ENCODE measurements at regions not wholly inside any gene's neighbourhood (a gene's known extent, or its start where the extent isn't known, plus 50 kb on each side); places are given as distances from the start of the nearest gene placed in this dataset.

GRCh38 chr2:234764372-234764771 lies 187.4 kb upstream of the SH3BP4 start:
- DNase-seq (ENCODE audit: extremely low read depth, low read depth): no peak
- TF ChIP-seq, protein P1, sequence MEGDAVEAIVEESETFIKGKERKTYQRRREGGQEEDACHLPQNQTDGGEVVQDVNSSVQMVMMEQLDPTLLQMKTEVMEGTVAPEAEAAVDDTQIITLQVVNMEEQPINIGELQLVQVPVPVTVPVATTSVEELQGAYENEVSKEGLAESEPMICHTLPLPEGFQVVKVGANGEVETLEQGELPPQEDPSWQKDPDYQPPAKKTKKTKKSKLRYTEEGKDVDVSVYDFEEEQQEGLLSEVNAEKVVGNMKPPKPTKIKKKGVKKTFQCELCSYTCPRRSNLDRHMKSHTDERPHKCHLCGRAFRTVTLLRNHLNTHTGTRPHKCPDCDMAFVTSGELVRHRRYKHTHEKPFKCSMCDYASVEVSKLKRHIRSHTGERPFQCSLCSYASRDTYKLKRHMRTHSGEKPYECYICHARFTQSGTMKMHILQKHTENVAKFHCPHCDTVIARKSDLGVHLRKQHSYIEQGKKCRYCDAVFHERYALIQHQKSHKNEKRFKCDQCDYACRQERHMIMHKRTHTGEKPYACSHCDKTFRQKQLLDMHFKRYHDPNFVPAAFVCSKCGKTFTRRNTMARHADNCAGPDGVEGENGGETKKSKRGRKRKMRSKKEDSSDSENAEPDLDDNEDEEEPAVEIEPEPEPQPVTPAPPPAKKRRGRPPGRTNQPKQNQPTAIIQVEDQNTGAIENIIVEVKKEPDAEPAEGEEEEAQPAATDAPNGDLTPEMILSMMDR (IDR thresholded peaks at IDR 0.05; ENCODE audit: low read depth, low read length): no peak

DNA sequence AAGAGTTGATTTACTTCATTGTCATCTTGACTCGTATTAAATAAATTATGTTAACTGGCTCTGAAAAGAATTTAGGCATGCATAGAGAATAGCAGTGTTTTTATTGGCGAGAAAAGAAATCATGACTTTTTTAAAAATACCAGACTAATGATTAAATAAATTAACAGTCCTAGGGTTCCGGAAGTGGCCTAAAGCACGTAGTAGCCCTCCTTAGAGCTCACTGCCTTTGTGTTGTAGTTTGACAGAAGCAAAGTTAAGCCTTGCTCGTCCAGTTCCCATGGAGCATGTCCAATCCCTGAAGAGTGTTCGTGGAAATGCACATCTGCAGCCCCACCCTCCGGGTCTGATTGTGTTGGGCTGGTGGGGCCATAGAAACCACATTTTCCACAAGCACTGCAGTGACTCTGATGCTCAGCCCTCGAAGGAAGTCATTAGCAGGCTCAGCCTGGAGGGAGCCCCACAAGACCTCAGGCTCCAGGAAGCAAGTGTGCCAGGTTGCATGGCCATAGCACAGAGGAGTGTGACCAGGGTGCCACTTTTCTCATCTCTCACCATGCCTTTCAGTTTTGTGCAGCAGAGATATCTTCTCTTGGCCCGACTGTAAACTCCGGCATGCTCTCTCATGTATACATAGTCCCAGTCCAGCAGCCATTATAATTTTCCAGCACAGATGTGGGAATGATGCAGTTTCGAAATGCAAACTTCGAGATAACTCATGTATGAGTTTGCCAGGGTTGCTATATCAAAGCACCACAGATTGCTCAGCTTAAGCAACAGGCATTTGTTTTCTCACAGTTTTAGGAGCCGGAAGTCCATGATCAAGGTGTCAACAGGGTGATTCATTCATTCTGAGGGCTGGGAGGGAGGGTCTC lies 188.6 kb upstream of the SH3BP4 start:
- TF ChIP-seq, protein P1 (IDR thresholded peaks at IDR 0.05; ENCODE audit: low read depth, low read length): no peak
- DNase-seq (ENCODE audit: extremely low read depth, low read depth): peak; percentile 41

- TF ChIP-seq, protein P1 (IDR thresholded peaks at IDR 0.05; ENCODE audit: low read depth, low read length): no peak
- no peak for DNase-seq (ENCODE audit: extremely low read depth, low read depth)
These were observed 189.9 kb upstream of the SH3BP4 start for GRCh38 chr2:234761910-234762309.

DNA sequence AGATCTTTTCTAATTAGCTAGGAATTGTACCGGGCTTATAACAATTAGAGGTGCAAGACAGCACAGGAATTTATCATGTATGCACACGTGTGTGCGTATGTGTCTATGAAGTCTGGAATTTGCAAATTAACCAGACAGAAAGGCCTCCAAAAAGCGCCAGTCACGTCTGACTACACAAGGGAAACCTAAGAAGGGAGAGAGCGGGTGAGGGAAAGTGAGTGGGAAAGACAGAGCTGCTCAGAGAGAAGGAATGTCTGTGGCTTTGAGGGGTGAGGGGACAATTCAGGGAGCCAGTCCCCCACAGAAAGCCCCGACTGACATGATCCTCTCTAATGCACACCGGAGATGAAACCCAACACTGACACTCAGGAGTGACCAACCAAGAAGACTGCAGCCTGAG lies 197.7 kb upstream of the SH3BP4 start:
- TF ChIP-seq, protein P1 (IDR thresholded peaks at IDR 0.05; ENCODE audit: low read depth, low read length): no peak
- DNase-seq (ENCODE audit: extremely low read depth, low read depth): no peak

- DNase-seq (ENCODE audit: extremely low read depth, low read depth): no peak
- TF ChIP-seq, protein P1 (IDR thresholded peaks at IDR 0.05; ENCODE audit: low read depth, low read length): no peak
These were observed 198.1 kb upstream of the SH3BP4 start for GRCh38 chr2:234753701-234754100.

DNA sequence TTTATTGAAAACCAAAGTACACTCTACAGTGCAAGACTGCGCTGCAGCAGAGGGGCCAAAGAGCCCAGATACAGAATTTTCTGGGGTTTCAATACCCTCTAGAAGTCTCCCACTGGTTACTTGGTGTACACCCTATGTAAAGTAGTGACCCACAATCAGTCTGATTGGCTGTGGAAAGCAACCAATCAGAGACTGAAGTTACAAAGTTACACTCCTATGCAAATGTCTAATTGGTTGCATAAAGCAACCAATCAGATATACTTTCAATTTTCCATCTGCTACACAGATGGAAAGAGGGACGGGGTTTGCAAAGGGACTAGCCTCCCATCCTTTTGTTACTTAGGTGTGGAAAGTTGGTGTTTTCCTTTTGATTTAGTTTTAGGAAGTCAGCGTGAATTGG lies 198.9 kb upstream of the SH3BP4 start:
- no peak for DNase-seq (ENCODE audit: extremely low read depth, low read depth)

More for the DNA sequence above, 198.9 kb upstream of the SH3BP4 start:
- TF ChIP-seq, protein P1 (IDR thresholded peaks at IDR 0.05; ENCODE audit: low read depth, low read length): no peak
